Liver (tissue), 8 donors: ENCODE measurements at regions not wholly inside any gene's neighbourhood (a gene's known extent, or its start where the extent isn't known, plus 50 kb on each side); places are given as distances from the start of the nearest gene placed in this dataset.

ENCODE experiments used
- DNase-seq: peaks from one replicate; pipeline ENCODE4 v3.0.0-alpha.2; 2017; ENCODE audit warnings: low spot score
- H3K27ac ChIP-seq, 2 donors: one replicate each; pipeline ENCODE4 v1.7.0; 2013; ENCODE audit warnings: inconsistent platforms in 2 of 2, low read length in 2 of 2, control low read depth in 1 of 2, low read depth in 1 of 2, mild to moderate bottlenecking in 1 of 2
- H3K27me3 ChIP-seq, 4 donors: one replicate each; pipeline versions ENCODE4 v1.6.1 to v1.7.0; 2013; ENCODE audit warnings: low read length in 3 of 4, inconsistent platforms in 1 of 4, mild to moderate bottlenecking in 1 of 4, moderate library complexity in 1 of 4; ENCODE audit not compliant: control insufficient read depth in 4 of 4, insufficient read depth in 4 of 4
- H3K36me3 ChIP-seq, 4 donors: one replicate each; pipeline versions ENCODE4 v1.6.1 to v1.7.0; 2013; ENCODE audit warnings: low read length in 3 of 4, mild to moderate bottlenecking in 3 of 4, low read depth in 1 of 4, moderate library complexity in 1 of 4; ENCODE audit not compliant: control insufficient read depth in 4 of 4, insufficient read depth in 3 of 4
- H3K4me1 ChIP-seq, 4 donors: one replicate each; pipeline versions ENCODE4 v1.6.1 to v1.7.0; 2013; ENCODE audit warnings: low read length in 3 of 4, mild to moderate bottlenecking in 3 of 4, moderate library complexity in 1 of 4; ENCODE audit not compliant: control insufficient read depth in 4 of 4, insufficient read depth in 4 of 4
- H3K4me3 ChIP-seq, 3 donors: one replicate each; pipeline versions ENCODE4 v1.6.1 to v1.7.0; 2013; ENCODE audit warnings: low read length in 3 of 3, control low read depth in 1 of 3, low read depth in 1 of 3, mild to moderate bottlenecking in 1 of 3
- H3K9ac ChIP-seq, 2 donors: one replicate each; pipeline ENCODE4 v1.7.0; 2013; ENCODE audit warnings: low read length in 2 of 2, mild to moderate bottlenecking in 2 of 2, moderate library complexity in 2 of 2, control low read depth in 1 of 2, low read depth in 1 of 2
- H3K9me3 ChIP-seq, 4 donors: one replicate each; pipeline versions ENCODE4 v1.6.1 to v1.7.0; 2013; ENCODE audit warnings: low read length in 3 of 4; ENCODE audit not compliant: control insufficient read depth in 4 of 4
- EGR1 ChIP-seq, 2 donors: IDR thresholded peaks; 2 replicates each; pipeline ENCODE4 v1.6.1; 2016 to 2018; ENCODE audit warnings: antibody characterized with exemption in 2 of 2, low read depth in 2 of 2
- FOXA1 ChIP-seq: IDR thresholded peaks from 2 replicates; pipeline ENCODE4 v1.6.1; 2016; ENCODE audit warnings: antibody characterized with exemption
- FOXA2 ChIP-seq: IDR thresholded peaks from 2 replicates; pipeline ENCODE4 v1.6.1; 2016; ENCODE audit warnings: antibody characterized with exemption
- GABPA ChIP-seq, 2 donors: IDR thresholded peaks in 1 of 2; conservative IDR thresholded peaks in 1 of 2; 2 replicates each; pipeline ENCODE4 v1.6.1; 2016; ENCODE audit warnings: antibody characterized with exemption in 2 of 2, mild to moderate bottlenecking in 1 of 2, moderate library complexity in 1 of 2
- HNF4A ChIP-seq, 2 donors: conservative IDR thresholded peaks; 2 replicates each; pipeline ENCODE4 v1.6.1; 2016; ENCODE audit warnings: antibody characterized with exemption in 2 of 2, mild to moderate bottlenecking in 2 of 2
- HNF4G ChIP-seq: IDR thresholded peaks from 2 replicates; pipeline ENCODE4 v1.6.1; 2016; ENCODE audit warnings: antibody characterized with exemption
- JUND ChIP-seq, 2 donors: IDR thresholded peaks; 2 replicates each; pipeline ENCODE4 v1.6.1; 2016; ENCODE audit warnings: antibody characterized with exemption in 2 of 2
- RAD21 ChIP-seq, 2 donors: IDR thresholded peaks; 2 replicates each; pipeline ENCODE4 v1.6.1; 2016; ENCODE audit warnings: antibody characterized with exemption in 2 of 2, mild to moderate bottlenecking in 2 of 2
- RXRA ChIP-seq, 2 donors: IDR thresholded peaks; 2 replicates each; pipeline ENCODE4 v1.6.1; 2017 to 2018; ENCODE audit warnings: antibody characterized with exemption in 2 of 2, mild to moderate bottlenecking in 1 of 2
- SP1 ChIP-seq: IDR thresholded peaks from 2 replicates; pipeline ENCODE4 v1.6.1; 2018; ENCODE audit warnings: antibody characterized with exemption, mild to moderate bottlenecking
- TAF1 ChIP-seq: conservative IDR thresholded peaks from 2 replicates; pipeline ENCODE4 v1.6.1; 2016; ENCODE audit warnings: antibody characterized with exemption, mild to moderate bottlenecking
- YY1 ChIP-seq: IDR thresholded peaks from 2 replicates; pipeline ENCODE4 v1.6.1; 2016; ENCODE audit warnings: antibody characterized with exemption, mild to moderate bottlenecking
- WGBS: extraction: QIAGEN DNeasy Blood & Tissue Kit; methylation state at CpG from one replicate; pipeline ENCODE4 v1.1.7; 2013; 5-methylcytosine and 5-hydroxymethylcytosine counted together
- TF ChIP-seq, protein P1 (sequence below): fragments of 150-350 bp; IDR thresholded peaks from 2 replicates; pipeline ENCODE4 v1.5.1; 2017; ENCODE audit warnings: improper control_type of control experiment, low read depth, low read length; ENCODE audit not compliant: missing input control
- TF ChIP-seq, protein P2 (sequence below): IDR thresholded peaks from 2 replicates; pipeline ENCODE4 v1.6.1; 2016; ENCODE audit warnings: antibody characterized with exemption
- donor health status: healthy.
- donor health status: healthy.
- donor health status: healthy.
- donor health status: healthy.
- donor health status: healthy.

DNA sequence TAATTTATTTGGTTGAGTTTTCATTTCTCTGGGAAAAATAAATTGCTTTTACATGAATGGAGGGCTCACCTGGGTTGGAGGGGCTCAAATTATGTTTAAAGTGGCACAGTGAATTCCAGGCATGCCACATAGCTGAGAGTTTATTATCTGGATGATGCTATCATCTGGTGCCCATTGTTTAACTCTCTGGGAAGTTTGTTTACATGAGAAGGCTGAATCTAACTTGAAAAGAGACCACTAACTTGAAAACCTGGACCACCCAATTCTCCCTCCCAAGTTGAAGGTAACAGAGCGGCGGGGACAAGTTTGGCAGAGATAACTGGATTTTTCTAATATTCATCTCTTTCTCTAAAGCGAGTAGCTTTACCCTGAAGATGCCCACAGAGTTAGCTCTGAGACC is 321.5 kb upstream of the GHITM start:
- no peaks in the 10 kb centered on the region for H3K4me1 ChIP-seq
- no peaks in the 10 kb centered on the region for H3K36me3 ChIP-seq
- no peak overlapping the region for H3K9ac ChIP-seq
- H3K27me3 ChIP-seq, result no peaks in the 10 kb centered on the region
- 74% methylated on average over 3 of the region's 3 CpGs for WGBS
- no peak overlapping the region for H3K4me3 ChIP-seq
- no peak for DNase-seq
- no peak for TF ChIP-seq RXRA (IDR thresholded peaks at IDR 0.05)
- no peak for TF ChIP-seq TAF1
- no peak for TF ChIP-seq GABPA (IDR thresholded peaks at IDR 0.05 in 1 of 2, conservative IDR thresholded peaks at IDR 0.05 in 1 of 2)
- no peak for TF ChIP-seq HNF4A (conservative IDR thresholded peaks at IDR 0.05)
- H3K9me3 ChIP-seq, result no peaks in the 10 kb centered on the region
- H3K27ac ChIP-seq, result no peak overlapping the region

DNA sequence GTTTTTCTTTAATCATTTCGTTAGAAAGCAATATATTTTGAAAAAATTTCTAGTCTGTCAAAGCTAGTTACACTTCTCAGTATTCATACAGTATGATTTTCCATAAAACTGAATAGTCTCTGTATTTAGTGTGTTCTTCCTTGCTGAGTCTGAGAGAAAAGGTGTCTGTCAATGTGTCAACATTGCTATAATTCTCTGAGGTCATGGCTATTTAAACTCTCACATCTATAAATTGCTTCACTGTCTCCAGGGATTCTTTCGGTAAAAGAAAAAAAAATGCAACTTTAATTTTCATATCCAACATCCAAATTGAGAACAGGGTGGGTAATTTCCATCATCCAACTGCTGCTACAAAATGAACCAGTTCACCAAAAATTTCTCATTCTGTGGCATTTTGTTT is 319.7 kb upstream of the GHITM start:
- 70% methylated on average over 2 of the region's 2 CpGs for WGBS
- no peak for DNase-seq
- TF ChIP-seq FOXA1 (no peak), HNF4G (no peak), RAD21 (IDR thresholded peaks at IDR 0.05) (no peak), SP1 (no peak), HNF4A (conservative IDR thresholded peaks at IDR 0.05) (no peak), TAF1 (no peak), JUND (IDR thresholded peaks at IDR 0.05) (no peak), FOXA2 (no peak), YY1 (no peak)
- TF ChIP-seq, protein P1, sequence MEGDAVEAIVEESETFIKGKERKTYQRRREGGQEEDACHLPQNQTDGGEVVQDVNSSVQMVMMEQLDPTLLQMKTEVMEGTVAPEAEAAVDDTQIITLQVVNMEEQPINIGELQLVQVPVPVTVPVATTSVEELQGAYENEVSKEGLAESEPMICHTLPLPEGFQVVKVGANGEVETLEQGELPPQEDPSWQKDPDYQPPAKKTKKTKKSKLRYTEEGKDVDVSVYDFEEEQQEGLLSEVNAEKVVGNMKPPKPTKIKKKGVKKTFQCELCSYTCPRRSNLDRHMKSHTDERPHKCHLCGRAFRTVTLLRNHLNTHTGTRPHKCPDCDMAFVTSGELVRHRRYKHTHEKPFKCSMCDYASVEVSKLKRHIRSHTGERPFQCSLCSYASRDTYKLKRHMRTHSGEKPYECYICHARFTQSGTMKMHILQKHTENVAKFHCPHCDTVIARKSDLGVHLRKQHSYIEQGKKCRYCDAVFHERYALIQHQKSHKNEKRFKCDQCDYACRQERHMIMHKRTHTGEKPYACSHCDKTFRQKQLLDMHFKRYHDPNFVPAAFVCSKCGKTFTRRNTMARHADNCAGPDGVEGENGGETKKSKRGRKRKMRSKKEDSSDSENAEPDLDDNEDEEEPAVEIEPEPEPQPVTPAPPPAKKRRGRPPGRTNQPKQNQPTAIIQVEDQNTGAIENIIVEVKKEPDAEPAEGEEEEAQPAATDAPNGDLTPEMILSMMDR, result no peak

DNA sequence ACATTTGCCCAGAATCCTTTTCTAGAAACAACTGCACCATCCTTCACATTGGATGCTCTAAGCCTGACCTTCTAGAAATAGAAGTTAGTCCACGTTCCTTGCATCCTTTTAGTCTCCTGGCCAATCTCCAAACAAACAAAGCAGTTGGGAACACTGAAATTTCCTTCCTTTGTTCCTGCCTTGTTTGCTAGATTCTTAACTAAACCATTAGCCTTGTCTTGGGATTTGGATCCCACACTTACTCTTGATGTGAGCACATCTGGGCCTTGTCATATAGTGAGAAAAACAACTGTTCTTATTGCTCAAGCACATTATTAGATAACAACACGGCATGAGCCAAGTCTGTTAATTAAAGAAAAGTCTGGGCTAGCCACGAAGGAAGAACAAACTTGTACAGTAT is 319.3 kb upstream of the GHITM start:
- 37% methylated on average over 3 of the region's 3 CpGs for WGBS
- Histone ChIP-seq H3K4me1 (no peaks in the 10 kb centered on the region), H3K9ac (no peak overlapping the region), H3K36me3 (no peaks in the 10 kb centered on the region), H3K27ac (no peak overlapping the region), H3K9me3 (no peaks in the 10 kb centered on the region), H3K4me3 (no peak overlapping the region), H3K27me3 (no peaks in the 10 kb centered on the region)
- no peak for DNase-seq
- no peak for TF ChIP-seq EGR1 (IDR thresholded peaks at IDR 0.05; ENCODE audit: low read depth in 2 of 2)
- no peak for TF ChIP-seq YY1

More for the DNA sequence above, 319.7 kb upstream of the GHITM start:
- no peaks in the 10 kb centered on the region for H3K36me3 ChIP-seq
- H3K4me3 ChIP-seq, result no peak overlapping the region
- no peaks in the 10 kb centered on the region for H3K27me3 ChIP-seq
- H3K9me3 ChIP-seq, result no peaks in the 10 kb centered on the region
- H3K4me1 ChIP-seq, result no peaks in the 10 kb centered on the region
- no peak overlapping the region for H3K27ac ChIP-seq
- H3K9ac ChIP-seq, result no peak overlapping the region

DNA sequence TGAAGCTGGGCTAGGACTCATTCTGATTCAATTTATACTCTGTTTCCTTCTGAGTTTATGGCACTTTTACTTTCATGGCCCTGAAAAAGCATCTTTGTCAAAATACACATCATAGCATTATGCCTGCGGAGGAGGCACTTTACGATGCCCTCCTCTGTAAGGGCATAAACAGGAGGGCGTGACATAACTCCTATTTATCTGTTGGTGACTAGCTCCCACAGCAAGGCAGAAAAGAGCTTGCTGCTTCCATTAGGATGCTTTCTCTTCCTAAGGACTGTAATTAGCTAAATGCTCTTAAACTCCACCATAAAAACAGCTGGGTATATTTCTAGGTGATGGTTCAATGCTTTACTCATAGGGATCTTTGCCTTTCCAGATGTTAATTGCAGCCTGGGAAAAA is 315.2 kb upstream of the GHITM start:
- WGBS, result 82% methylated on average over 3 of the region's 3 CpGs
- DNase-seq, result no peak
- TF ChIP-seq, protein P1, result no peak
- TF ChIP-seq JUND (IDR thresholded peaks at IDR 0.05) (no peak), RAD21 (IDR thresholded peaks at IDR 0.05) (no peak), YY1 (no peak)
- TF ChIP-seq, protein P2, sequence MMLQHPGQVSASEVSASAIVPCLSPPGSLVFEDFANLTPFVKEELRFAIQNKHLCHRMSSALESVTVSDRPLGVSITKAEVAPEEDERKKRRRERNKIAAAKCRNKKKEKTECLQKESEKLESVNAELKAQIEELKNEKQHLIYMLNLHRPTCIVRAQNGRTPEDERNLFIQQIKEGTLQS, result no peak
- Histone ChIP-seq H3K4me1 (no peaks in the 10 kb centered on the region), H3K4me3 (no peak overlapping the region), H3K9ac (no peak overlapping the region), H3K27me3 (no peaks in the 10 kb centered on the region), H3K36me3 (no peaks in the 10 kb centered on the region), H3K27ac (no peak overlapping the region), H3K9me3 (peaks cover 0 to 2% (median 0%) of the 10 kb centered on the region in 4 donors)
